ENCODE measurements at regions not wholly inside any gene's neighbourhood (a gene's known extent, or its start where the extent isn't known, plus 50 kb on each side); places are given as distances from the start of the nearest gene placed in this dataset.

GRCh38 chr6:14360565-14360964, 243.0 kb downstream of the CD83 start (continued):
- TF ChIP-seq, protein P1, sequence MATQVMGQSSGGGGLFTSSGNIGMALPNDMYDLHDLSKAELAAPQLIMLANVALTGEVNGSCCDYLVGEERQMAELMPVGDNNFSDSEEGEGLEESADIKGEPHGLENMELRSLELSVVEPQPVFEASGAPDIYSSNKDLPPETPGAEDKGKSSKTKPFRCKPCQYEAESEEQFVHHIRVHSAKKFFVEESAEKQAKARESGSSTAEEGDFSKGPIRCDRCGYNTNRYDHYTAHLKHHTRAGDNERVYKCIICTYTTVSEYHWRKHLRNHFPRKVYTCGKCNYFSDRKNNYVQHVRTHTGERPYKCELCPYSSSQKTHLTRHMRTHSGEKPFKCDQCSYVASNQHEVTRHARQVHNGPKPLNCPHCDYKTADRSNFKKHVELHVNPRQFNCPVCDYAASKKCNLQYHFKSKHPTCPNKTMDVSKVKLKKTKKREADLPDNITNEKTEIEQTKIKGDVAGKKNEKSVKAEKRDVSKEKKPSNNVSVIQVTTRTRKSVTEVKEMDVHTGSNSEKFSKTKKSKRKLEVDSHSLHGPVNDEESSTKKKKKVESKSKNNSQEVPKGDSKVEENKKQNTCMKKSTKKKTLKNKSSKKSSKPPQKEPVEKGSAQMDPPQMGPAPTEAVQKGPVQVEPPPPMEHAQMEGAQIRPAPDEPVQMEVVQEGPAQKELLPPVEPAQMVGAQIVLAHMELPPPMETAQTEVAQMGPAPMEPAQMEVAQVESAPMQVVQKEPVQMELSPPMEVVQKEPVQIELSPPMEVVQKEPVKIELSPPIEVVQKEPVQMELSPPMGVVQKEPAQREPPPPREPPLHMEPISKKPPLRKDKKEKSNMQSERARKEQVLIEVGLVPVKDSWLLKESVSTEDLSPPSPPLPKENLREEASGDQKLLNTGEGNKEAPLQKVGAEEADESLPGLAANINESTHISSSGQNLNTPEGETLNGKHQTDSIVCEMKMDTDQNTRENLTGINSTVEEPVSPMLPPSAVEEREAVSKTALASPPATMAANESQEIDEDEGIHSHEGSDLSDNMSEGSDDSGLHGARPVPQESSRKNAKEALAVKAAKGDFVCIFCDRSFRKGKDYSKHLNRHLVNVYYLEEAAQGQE (IDR thresholded peaks at IDR 0.05; ENCODE audit: low read depth, low read length): no peak
- TF ChIP-seq SMAD5 (IDR thresholded peaks at IDR 0.05; ENCODE audit: low read depth) (no peak), RCOR1 (conservative IDR thresholded peaks at IDR 0.05; ENCODE audit: low read depth, low read length) (no peak), ZBTB11 (CRISPR knock-in tag; IDR thresholded peaks at IDR 0.05) (no peak), CHD1 (IDR thresholded peaks at IDR 0.05; ENCODE audit: low read depth, low read length) (no peak)

DNA sequence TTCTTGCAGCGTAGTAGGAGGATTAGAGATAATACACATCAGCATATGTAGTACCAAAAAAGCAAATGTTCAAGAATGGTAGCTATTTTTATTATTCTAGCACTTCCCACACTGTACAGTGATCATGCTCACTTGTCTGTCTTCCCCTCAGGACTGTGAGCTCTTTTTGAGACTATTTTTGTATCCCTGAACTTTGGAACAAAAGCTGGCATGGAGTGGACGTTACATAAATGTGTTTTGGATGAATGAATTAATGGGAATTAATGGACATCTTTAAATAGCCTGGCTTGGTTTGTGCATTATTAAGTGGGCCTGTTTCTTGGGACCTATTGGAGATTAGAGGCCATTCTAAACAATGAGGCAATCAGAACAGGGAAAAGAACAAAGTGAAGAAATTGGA, 243.7 kb downstream of the CD83 start:
- ChIA-PET POLR2A (no interaction called here), SMC1A (ENCODE audit: uncharacterized antibody, unreplicated experiment) (interaction anchor here (1.1 to 1.3 kb wide), 3 partner anchors 8 to 310 kb away, joined by 3 to 5 read pairs (median 4); no protein-coding TSS in a partner anchor), CTCF (interaction anchor here (0.5 to 1.3 kb wide), 2 partner anchors 14 to 40 kb away, joined by 3 read pairs; no protein-coding TSS in a partner anchor), RAD21 (ENCODE audit: unreplicated experiment) (interaction anchor here (0.9 kb wide), 1 partner anchor 12 kb away, joined by 3 read pairs; no protein-coding TSS in a partner anchor)
- Histone ChIP-seq H3K4me3 (no peak overlapping the region), H3K4me2 (ENCODE audit: control insufficient read depth, insufficient read depth) (no peak overlapping the region), H3K27ac (ENCODE audit: control insufficient read depth, insufficient read depth) (no peak overlapping the region), H3K9ac (ENCODE audit: control insufficient read depth, insufficient read depth, low read length) (no peak overlapping the region), H3K9me3 (replicated peaks; ENCODE audit: control insufficient read depth, insufficient read depth, low read length) (no peaks in the 10 kb centered on the region), H3K79me2 (ENCODE audit: control insufficient read depth, insufficient read depth, low read length) (no peaks in the 10 kb centered on the region), H3K36me3 (ENCODE audit: control insufficient read depth in 2 of 2, insufficient read depth in 2 of 2, low read length in 1 of 2) (no peaks in the 10 kb centered on the region), H3K4me1 (ENCODE audit: control insufficient read depth, insufficient read depth, low read length) (no peaks in the 10 kb centered on the region), H4K20me1 (ENCODE audit: control insufficient read depth, insufficient read depth) (no peaks in the 10 kb centered on the region), H2AFZ (ENCODE audit: control insufficient read depth, low read depth, low read length) (no peak overlapping the region), H3K27me3 (replicated peaks in 1 of 2; ENCODE audit: control insufficient read depth in 2 of 2, insufficient read depth in 2 of 2, low read length in 1 of 2) (no peaks in the 10 kb centered on the region; a peak in 1 of 4 replicates)
- BruUV-seq (replicated peaks): no TSS peak
- intact Hi-C loops (cut with micrococcal nuclease; ENCODE audit: unreplicated experiment): no loop called here
- no peak for FAIRE-seq
- WGBS (ENCODE audit: insufficient coverage, insufficient replicate concordance, low lambda C conversion rate, missing lambda C conversion rate): 0% methylated on average over 2 of the region's 2 CpGs
- in situ Hi-C loops (cut with MboI): no loop called here
- DNase-seq (ENCODE audit: low read depth, low spot score): no peak
- no peak for ATAC-seq
- TF ChIP-seq FOXM1 (IDR thresholded peaks at IDR 0.05; ENCODE audit: low read depth, low read length): no peak
- TF ChIP-seq CBX5 (IDR thresholded peaks at IDR 0.05; ENCODE audit: low read depth): no peak
- no peak for TF ChIP-seq ZSCAN29 (IDR thresholded peaks at IDR 0.05)
- TF ChIP-seq STAT1 (conservative IDR thresholded peaks at IDR 0.05): no peak
- TF ChIP-seq TCF3 (IDR thresholded peaks at IDR 0.05; ENCODE audit: borderline replicate concordance, insufficient read depth, low read depth, low read length): no peak
- TF ChIP-seq, protein P2, sequence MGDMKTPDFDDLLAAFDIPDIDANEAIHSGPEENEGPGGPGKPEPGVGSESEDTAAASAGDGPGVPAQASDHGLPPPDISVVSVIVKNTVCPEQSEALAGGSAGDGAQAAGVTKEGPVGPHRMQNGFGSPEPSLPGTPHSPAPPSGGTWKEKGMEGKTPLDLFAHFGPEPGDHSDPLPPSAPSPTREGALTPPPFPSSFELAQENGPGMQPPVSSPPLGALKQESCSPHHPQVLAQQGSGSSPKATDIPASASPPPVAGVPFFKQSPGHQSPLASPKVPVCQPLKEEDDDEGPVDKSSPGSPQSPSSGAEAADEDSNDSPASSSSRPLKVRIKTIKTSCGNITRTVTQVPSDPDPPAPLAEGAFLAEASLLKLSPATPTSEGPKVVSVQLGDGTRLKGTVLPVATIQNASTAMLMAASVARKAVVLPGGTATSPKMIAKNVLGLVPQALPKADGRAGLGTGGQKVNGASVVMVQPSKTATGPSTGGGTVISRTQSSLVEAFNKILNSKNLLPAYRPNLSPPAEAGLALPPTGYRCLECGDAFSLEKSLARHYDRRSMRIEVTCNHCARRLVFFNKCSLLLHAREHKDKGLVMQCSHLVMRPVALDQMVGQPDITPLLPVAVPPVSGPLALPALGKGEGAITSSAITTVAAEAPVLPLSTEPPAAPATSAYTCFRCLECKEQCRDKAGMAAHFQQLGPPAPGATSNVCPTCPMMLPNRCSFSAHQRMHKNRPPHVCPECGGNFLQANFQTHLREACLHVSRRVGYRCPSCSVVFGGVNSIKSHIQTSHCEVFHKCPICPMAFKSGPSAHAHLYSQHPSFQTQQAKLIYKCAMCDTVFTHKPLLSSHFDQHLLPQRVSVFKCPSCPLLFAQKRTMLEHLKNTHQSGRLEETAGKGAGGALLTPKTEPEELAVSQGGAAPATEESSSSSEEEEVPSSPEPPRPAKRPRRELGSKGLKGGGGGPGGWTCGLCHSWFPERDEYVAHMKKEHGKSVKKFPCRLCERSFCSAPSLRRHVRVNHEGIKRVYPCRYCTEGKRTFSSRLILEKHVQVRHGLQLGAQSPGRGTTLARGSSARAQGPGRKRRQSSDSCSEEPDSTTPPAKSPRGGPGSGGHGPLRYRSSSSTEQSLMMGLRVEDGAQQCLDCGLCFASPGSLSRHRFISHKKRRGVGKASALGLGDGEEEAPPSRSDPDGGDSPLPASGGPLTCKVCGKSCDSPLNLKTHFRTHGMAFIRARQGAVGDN (IDR thresholded peaks at IDR 0.05): no peak
- no peak for TF ChIP-seq NR2C1 (IDR thresholded peaks at IDR 0.05)

All from GM12878 (cell line).